ENCODE measurements at regions not wholly inside any gene's neighbourhood (a gene's known extent, or its start where the extent isn't known, plus 50 kb on each side); places are given as distances from the start of the nearest gene placed in this dataset.

DNA sequence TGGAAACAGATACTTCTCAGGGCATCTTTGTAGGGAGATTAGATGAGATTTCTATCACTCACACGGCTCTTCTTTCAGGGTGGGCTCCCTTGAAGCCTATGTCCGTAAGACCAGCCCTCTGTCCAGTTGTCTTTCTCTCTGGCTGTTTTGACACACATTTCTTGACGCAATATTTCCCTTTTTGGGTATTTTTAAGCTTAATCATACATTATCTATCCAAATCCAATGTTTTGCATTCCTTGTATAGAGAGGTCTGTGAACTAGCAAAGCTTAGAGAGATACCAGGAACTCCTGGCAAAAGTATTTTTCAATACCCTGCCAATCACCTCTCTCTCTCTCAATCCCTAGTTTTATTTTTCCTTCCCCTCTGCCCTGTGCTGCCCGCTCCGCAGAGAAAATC, 79.3 kb downstream of the EOMES start:
- no peak overlapping the region for H2AFZ ChIP-seq (ENCODE audit: low read depth, low read length)
- Mint-ChIP-seq H3K27ac (ENCODE audit: unreplicated experiment) (no peak overlapping the region), H3K4me3 (ENCODE audit: unreplicated experiment) (no peak overlapping the region), H3K9me3 (ENCODE audit: unreplicated experiment) (no peaks in the 10 kb centered on the region), H3K27me3 (ENCODE audit: low read depth, unreplicated experiment) (no peaks in the 10 kb centered on the region), H3K36me3 (ENCODE audit: low read depth, unreplicated experiment) (no peaks in the 10 kb centered on the region), H3K4me1 (ENCODE audit: low read depth, unreplicated experiment) (peaks cover 11% of the 10 kb centered on the region)
- no peak for TF ChIP-seq EZH2 (IDR thresholded peaks at IDR 0.05; ENCODE audit: insufficient read depth, low read length)
- no peak for TF ChIP-seq CTCF (IDR thresholded peaks at IDR 0.05; ENCODE audit: insufficient read depth, low read depth, low read length)
- no peaks in the 10 kb centered on the region for H3K27me3 ChIP-seq (ENCODE audit: insufficient read depth, low read length)
- H3K79me2 ChIP-seq (ENCODE audit: insufficient read depth, low read length), result no peaks in the 10 kb centered on the region
- H3K9ac ChIP-seq (ENCODE audit: low read length), result peak overlapping the region; percentile 26
- peak overlapping the region; percentile 72 for H3K4me2 ChIP-seq (ENCODE audit: low read length)
- H4K20me1 ChIP-seq (ENCODE audit: insufficient read depth, low read length), result no peaks in the 10 kb centered on the region
- peak; percentile 2 for DNase-seq (ENCODE audit: low read depth)
- peaks cover 14% of the 10 kb centered on the region for H3K4me1 ChIP-seq (ENCODE audit: insufficient read depth, low read length)
- no peaks in the 10 kb centered on the region for H3K9me3 ChIP-seq (ENCODE audit: insufficient read depth, low read depth, low read length)
- no peak for FAIRE-seq
- H3K36me3 ChIP-seq (ENCODE audit: insufficient read depth, low read length), result no peaks in the 10 kb centered on the region
- H3K27ac ChIP-seq (ENCODE audit: low read depth, low read length), result no peak overlapping the region
- H3K4me3 ChIP-seq (ENCODE audit: insufficient read depth, low read depth, low read length), result no peak overlapping the region

- FAIRE-seq, result no peak
- H3K4me1 Mint-ChIP-seq (ENCODE audit: low read depth, unreplicated experiment), result peaks cover 11% of the 10 kb centered on the region
- H3K9me3 ChIP-seq (ENCODE audit: insufficient read depth, low read depth, low read length), result no peaks in the 10 kb centered on the region
Measured at GRCh38 chr3:27641888-27642601, 80.1 kb downstream of the EOMES start.

More at GRCh38 chr3:27641888-27642601, 80.1 kb downstream of the EOMES start:
- DNase-seq (ENCODE audit: low read depth), result no peak
- H3K79me2 ChIP-seq (ENCODE audit: insufficient read depth, low read length), result no peaks in the 10 kb centered on the region
- Mint-ChIP-seq H3K36me3 (ENCODE audit: low read depth, unreplicated experiment) (no peaks in the 10 kb centered on the region), H3K4me3 (ENCODE audit: unreplicated experiment) (no peak overlapping the region), H3K27me3 (ENCODE audit: low read depth, unreplicated experiment) (no peaks in the 10 kb centered on the region), H3K27ac (ENCODE audit: unreplicated experiment) (no peak overlapping the region), H3K9me3 (ENCODE audit: unreplicated experiment) (no peaks in the 10 kb centered on the region)
- no peaks in the 10 kb centered on the region for H3K27me3 ChIP-seq (ENCODE audit: insufficient read depth, low read length)
- peaks cover 14% of the 10 kb centered on the region for H3K4me1 ChIP-seq (ENCODE audit: insufficient read depth, low read length)
- no peak for TF ChIP-seq CTCF (IDR thresholded peaks at IDR 0.05; ENCODE audit: insufficient read depth, low read depth, low read length)
- TF ChIP-seq EZH2 (IDR thresholded peaks at IDR 0.05; ENCODE audit: insufficient read depth, low read length), result no peak
- no peak overlapping the region for H3K27ac ChIP-seq (ENCODE audit: low read depth, low read length)
- no peak overlapping the region for H3K4me3 ChIP-seq (ENCODE audit: insufficient read depth, low read depth, low read length)
- no peaks in the 10 kb centered on the region for H4K20me1 ChIP-seq (ENCODE audit: insufficient read depth, low read length)
- H2AFZ ChIP-seq (ENCODE audit: low read depth, low read length), result no peak overlapping the region
- H3K36me3 ChIP-seq (ENCODE audit: insufficient read depth, low read length), result no peaks in the 10 kb centered on the region
- no peak overlapping the region for H3K9ac ChIP-seq (ENCODE audit: low read length)
- H3K4me2 ChIP-seq (ENCODE audit: low read length), result no peak overlapping the region

Measured in astrocyte (in vitro differentiated cells and primary cell).